ENCODE measurements at regions not wholly inside any gene's neighbourhood (a gene's known extent, or its start where the extent isn't known, plus 50 kb on each side); places are given as distances from the start of the nearest gene placed in this dataset.

DNA sequence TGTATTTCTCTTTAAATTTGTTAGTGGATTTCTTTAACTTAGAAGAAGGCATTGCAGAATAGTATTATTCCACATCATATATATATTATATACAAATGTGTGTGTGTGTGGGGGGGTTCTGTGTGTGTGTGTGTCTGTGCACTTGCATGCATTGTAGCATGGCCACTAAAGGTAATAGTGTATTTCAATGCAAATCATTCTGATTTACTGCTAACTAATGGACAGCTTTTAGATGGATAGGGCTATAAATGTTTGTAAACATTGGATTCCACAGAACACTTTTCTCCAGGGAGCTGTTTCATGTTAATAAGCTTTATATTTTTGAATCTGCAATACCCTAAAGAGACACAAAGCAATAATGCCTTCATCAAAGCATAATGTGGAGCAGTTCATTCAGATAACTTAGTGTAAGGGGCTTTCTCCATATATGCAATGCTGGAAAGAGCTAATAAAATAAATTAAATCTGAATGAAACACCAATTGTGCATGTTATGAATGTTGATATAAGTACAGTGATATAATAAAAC, 496.7 kb upstream of the CDH9 start:
- TF ChIP-seq, protein P1, sequence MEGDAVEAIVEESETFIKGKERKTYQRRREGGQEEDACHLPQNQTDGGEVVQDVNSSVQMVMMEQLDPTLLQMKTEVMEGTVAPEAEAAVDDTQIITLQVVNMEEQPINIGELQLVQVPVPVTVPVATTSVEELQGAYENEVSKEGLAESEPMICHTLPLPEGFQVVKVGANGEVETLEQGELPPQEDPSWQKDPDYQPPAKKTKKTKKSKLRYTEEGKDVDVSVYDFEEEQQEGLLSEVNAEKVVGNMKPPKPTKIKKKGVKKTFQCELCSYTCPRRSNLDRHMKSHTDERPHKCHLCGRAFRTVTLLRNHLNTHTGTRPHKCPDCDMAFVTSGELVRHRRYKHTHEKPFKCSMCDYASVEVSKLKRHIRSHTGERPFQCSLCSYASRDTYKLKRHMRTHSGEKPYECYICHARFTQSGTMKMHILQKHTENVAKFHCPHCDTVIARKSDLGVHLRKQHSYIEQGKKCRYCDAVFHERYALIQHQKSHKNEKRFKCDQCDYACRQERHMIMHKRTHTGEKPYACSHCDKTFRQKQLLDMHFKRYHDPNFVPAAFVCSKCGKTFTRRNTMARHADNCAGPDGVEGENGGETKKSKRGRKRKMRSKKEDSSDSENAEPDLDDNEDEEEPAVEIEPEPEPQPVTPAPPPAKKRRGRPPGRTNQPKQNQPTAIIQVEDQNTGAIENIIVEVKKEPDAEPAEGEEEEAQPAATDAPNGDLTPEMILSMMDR (IDR thresholded peaks at IDR 0.05; ENCODE audit: borderline replicate concordance, extremely low read depth, low read length, poor library complexity, severe bottlenecking): no peak
- TF ChIP-seq EZH2 (IDR thresholded peaks at IDR 0.05; ENCODE audit: borderline replicate concordance, low read depth, low read length, severe bottlenecking): no peak

Data from DND-41 (cell line).